AG09309 (cell line): ENCODE measurements at regions not wholly inside any gene's neighbourhood (a gene's known extent, or its start where the extent isn't known, plus 50 kb on each side); places are given as distances from the start of the nearest gene placed in this dataset.
A peak's percentile ranks its signal among the peaks of the same experiment; 100 is the strongest.

ENCODE experiments used
- DNase-seq: peaks from one replicate; pipeline ENCODE4 v3.0.0-alpha.2; 2010; ENCODE audit warnings: low read depth
- H3K4me3 ChIP-seq: 2 replicates; pipeline ENCODE4 v1.5.1; 2011; ENCODE audit warnings: mild to moderate bottlenecking, low read depth, low read length, moderate library complexity; ENCODE audit not compliant: control insufficient read depth
- TF ChIP-seq, protein P1 (sequence below): IDR thresholded peaks from 2 replicates; pipeline ENCODE4 v1.5.1; 2011; ENCODE audit warnings: mild to moderate bottlenecking, low read depth, low read length, inconsistent platforms; ENCODE audit not compliant: insufficient read depth, control insufficient read depth; ENCODE audit errors: missing control alignments

DNA sequence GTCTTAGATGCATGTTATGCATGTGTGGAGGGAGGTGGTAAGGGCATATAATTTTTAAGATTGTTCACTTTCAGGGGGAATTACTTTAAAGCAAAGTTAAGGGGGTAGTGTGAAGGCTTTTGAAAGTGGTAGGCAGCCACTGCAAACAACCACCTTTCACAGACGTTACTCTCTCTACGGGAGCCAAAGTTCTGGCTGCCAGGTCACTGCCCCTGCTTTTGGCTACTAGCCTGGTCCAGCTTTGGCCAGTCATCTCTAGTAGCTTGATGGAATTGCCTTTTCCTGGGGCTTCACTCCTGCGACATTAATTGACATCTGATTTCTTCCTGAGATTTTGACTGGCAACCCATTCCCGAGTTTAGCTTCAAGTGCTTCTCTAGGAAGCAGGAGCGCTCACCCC is 397.5 kb downstream of the CDH11 start:
- no peak overlapping the region for H3K4me3 ChIP-seq
- DNase-seq = no peak
- TF ChIP-seq, protein P1, sequence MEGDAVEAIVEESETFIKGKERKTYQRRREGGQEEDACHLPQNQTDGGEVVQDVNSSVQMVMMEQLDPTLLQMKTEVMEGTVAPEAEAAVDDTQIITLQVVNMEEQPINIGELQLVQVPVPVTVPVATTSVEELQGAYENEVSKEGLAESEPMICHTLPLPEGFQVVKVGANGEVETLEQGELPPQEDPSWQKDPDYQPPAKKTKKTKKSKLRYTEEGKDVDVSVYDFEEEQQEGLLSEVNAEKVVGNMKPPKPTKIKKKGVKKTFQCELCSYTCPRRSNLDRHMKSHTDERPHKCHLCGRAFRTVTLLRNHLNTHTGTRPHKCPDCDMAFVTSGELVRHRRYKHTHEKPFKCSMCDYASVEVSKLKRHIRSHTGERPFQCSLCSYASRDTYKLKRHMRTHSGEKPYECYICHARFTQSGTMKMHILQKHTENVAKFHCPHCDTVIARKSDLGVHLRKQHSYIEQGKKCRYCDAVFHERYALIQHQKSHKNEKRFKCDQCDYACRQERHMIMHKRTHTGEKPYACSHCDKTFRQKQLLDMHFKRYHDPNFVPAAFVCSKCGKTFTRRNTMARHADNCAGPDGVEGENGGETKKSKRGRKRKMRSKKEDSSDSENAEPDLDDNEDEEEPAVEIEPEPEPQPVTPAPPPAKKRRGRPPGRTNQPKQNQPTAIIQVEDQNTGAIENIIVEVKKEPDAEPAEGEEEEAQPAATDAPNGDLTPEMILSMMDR = no peak

DNA sequence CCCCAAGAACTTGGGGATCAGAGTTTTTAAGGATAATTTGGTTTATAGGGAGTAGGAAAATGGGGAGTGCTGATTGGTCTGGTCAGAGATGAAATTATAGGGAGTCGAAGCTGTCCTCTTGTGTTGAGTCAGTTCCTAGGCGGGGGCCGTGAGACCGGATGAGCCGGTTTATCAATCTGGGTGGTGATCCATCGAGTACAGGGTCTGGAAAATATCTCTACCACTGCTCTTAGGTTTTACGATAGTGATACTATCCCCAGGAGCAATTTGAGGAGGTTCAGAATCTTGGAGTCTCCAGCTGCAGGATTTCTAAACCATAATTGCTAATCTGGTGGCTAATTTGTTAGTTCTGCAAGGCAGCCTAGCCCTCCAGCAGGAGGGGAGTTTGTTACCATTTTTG is 403.4 kb downstream of the CDH11 start:
- no peak overlapping the region for H3K4me3 ChIP-seq
- DNase-seq = no peak
- TF ChIP-seq, protein P1 = no peak

DNA sequence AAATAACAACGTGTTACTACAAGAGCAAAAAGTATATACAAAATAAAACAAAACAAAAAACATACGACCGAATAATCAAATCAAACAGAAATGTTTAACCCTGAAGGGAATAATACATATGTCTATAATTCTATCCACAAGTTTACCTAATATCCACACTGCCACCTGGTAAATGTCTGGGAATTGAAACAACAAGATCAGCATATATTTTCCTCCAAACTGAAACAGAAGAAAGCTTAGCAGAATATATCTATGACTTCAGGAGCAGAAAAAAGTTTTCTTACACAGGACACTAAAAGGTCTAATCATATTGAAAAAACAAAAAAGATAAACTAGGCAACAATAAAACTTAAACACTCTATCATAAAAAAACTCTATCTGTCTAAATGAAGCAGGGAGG is 404.0 kb downstream of the CDH11 start:
- TF ChIP-seq, protein P1 = no peak
- DNase-seq = no peak
- H3K4me3 ChIP-seq = no peak overlapping the region

DNA sequence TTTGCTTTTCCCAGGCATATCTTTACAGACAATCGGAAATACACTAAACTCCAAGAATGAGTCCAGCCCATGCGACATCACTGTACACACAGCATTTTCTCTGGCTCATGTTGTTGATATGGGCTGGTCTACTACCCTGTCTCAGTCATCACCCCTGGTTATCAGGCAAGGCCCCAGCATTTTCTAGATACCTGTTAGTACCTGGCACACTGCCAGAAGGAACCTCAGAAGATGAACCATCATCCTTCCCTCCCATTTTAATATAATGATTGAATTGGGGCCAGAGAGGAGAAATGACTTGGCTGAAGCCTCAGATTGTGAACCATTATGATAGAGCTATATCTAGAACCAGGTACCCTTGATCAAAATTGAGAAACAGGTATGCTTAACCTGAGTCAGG is 406.2 kb downstream of the CDH11 start:
- no peak for DNase-seq
- TF ChIP-seq, protein P1 = no peak
- no peak overlapping the region for H3K4me3 ChIP-seq

DNA sequence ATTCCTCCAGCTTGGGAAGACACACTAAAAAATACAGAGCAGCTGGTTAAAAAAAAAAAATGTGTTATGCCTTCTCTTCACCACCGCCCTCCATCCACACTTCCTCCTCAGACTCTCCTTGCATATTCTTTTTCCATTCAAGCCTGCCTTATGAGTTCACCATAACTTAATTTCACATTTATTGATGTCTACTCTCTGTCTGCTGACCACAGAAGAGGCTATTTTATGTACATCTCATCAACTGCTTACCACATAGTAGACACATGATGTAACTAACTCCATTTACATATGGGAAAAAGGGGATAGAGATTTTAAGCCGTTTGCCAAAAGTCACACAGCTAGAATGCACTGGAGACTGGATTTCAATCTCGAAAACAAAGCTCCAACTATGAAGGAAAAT is 409.8 kb downstream of the CDH11 start:
- H3K4me3 ChIP-seq = no peak overlapping the region
- TF ChIP-seq, protein P1 = no peak
- no peak for DNase-seq

DNA sequence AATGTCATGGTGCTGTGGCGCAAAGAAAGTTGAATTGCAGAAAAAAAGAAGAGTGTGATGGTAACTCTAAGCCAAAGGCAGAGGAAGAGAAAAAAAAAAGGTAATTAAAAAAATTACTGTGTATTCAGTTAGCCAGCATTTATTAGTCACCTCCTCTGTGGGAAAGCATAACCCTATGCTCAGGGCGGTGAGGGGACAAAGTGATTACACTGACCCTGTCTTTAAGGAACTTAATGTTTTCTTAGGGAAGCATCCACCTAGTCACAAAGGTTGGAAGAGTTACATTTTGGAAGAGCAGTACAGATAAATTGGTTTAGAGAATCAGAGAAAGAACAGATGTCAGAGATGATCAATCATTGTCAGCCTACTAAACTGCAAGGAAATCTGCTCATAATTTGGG is 410.3 kb downstream of the CDH11 start:
- TF ChIP-seq, protein P1 = no peak
- no peak for DNase-seq
- no peak overlapping the region for H3K4me3 ChIP-seq

DNA sequence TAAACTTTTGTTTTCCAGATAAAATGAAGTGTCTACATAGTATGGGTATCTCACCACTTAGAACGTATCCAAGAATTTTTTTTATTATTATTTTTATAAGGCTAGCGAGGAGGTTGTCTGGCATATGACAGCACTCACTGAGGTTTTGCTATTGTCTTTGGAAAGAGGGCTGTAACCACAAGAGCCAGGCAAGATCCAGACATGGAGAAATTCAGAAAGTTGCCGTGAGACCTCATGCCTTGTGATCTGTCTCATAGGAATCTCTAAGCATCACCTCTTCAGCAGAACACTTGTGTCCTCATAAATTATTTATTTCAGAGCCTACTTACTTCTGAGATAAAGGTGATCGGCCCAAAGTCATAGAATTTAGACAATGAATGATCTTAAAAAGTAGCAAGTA is 410.8 kb downstream of the CDH11 start:
- no peak overlapping the region for H3K4me3 ChIP-seq
- TF ChIP-seq, protein P1 = no peak
- peak; percentile 94 for DNase-seq
